ENCODE measurements at regions not wholly inside any gene's neighbourhood (a gene's known extent, or its start where the extent isn't known, plus 50 kb on each side); places are given as distances from the start of the nearest gene placed in this dataset.

DNA sequence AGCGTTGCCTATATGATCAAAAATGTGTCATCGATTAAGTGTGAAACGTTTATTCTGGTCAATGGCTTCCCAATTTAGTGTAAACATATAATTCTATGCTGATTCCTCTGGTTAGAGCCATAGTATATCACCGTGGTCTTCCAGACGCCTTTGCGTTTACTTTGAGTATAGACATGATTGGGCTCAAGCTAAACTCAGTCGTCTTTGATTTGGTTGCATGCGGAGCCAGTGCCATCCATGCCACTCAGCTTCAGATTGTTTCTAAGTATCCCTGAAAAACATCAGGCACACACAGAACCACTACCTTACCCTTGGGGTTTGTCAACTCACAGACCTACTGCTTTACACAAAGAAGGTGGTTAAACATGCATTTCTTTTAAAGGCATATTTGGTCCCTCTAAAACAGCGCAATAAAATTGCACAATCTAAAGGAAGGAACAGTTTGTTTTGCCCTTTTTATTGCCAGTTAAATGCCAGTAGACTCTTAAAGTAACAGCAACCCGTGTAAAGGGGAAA lies 273.6 kb upstream of the KLF6 start:
- no peak for DNase-seq (ENCODE audit: low read depth in 2 of 2)

DNA sequence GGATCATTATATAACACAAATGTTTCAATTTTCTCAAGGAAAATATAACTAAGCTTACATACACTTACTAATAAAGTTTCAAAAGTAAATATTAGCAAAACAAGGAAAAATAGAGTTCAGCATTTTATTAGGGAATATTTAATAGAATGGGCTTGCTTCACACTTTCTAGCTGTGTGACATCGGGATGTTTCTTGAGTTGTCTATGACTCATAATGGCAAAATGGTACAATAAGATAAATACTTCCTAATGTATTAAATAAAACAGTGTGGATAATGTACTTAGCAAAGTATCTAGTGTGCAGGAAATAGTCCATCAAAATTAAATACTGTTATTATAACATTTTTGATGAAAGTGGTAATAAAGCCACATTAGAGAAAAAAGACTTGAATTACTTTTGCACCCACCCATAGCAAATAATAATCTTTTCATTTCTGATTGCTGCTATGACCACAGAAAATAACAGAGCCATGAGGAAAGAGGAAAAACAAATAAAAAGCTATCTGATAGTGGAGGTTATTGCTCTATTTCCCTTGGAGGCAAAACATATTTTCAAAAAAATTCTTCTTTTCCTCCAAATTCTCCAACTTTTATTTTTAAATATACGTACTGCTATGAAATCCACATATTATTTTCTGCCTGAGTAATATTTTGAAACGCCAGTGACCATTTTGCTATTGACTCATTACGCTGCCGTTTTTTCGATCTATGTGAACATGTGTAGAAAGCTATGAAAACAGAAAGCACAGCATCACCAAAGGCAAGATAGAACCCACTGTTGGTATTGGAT lies 272.9 kb upstream of the KLF6 start:
- DNase-seq (ENCODE audit: low read depth in 2 of 2): no peak

DNA sequence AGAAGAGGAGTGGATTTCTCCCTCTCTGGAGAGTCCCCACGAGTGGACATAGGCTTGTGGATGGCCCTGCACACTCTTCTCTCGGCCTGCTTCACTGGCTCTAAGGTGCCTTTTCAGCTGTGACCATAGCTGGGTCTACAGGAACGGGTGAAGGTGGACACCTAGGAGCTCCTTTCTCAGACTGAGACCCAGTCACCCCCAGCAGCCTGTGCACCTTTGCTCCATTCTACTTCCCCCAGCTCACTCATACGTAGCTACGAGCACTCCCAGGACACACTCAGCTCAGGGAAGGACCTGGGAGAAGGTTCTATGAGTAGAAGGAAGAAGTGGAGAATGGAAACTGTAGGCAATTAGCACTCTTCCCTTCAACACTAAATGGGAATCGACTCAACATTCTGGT lies 272.0 kb upstream of the KLF6 start:
- no peak for DNase-seq (ENCODE audit: low read depth in 2 of 2)

DNA sequence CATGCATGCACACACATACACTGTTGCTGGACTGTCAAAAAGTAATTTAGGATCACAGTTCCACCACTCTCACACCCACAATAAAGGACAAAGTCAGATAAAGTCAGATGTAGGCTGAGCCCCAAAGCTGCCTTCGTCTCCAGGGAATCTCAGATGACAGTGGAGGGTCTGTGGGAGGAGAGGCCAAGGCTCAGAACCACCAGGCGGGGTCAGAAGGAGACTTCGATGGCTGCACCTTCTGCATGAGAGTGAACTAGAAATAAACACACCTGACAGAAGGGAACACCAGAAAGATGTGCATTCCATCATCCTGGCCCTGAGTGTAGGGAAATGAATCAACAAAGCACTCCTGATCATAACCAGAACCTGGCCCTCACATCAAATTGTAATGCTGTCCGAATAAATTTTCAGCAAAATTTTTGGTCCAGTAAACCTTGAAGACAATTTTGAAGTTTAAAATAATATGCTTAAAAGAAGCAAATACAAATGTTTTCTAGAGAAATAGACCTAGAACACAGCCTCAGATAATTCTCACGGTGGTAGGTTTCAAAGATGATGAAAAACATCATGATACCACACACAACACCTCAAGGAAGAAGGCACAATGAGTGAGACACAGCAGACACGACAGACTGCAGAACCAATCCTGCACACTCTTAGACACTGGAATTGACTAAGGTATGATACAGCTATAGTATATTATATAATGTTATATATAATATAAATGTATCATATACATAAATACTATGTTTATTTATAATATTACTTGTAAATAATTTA lies 269.8 kb upstream of the KLF6 start:
- no peak for DNase-seq (ENCODE audit: low read depth in 2 of 2)

DNA sequence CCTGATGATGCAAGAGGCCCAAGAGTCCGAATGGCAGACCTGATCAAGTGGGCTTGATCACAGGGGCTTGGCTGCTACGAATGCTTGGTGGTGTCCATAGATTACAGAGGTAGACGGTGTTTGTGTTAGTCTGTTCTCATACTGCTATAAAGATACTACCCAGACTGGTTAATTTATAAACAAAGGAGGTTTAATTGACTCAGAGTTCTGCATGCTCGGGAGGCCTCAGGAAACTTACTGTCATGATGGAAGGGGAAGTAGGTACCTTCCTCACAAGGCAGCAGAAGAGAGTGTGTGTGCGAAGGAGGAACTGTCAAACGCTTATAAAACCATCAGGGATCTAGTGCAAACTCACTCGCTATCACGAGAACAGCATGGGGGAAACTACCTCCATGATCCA lies 268.9 kb upstream of the KLF6 start:
- DNase-seq (ENCODE audit: low read depth in 2 of 2): no peak

DNA sequence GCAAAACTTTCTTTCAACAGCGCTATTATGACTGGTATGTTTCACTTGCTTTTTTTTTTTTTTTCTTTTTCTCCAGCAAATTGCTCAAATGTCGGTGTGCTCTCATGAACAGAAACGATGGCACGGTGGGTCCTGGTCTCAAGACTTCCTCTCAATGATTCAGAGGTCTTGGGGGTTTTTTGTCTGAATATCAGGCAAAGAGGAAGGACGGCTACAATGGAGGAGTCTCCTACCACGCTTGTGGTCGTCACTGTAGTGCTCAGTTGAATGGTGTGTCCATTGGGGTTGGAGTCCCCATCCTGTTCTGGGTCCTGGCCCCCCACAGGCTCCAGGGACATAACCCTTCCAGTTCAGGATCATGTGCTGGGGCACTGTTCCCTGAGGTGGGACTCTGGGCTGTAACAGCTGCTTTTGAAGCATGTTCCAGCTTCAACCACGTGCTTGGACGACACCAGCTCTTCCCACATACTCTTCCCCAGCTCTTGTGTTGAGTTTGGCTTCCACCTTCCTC lies 266.7 kb upstream of the KLF6 start:
- no peak for DNase-seq (ENCODE audit: low read depth in 2 of 2)

DNA sequence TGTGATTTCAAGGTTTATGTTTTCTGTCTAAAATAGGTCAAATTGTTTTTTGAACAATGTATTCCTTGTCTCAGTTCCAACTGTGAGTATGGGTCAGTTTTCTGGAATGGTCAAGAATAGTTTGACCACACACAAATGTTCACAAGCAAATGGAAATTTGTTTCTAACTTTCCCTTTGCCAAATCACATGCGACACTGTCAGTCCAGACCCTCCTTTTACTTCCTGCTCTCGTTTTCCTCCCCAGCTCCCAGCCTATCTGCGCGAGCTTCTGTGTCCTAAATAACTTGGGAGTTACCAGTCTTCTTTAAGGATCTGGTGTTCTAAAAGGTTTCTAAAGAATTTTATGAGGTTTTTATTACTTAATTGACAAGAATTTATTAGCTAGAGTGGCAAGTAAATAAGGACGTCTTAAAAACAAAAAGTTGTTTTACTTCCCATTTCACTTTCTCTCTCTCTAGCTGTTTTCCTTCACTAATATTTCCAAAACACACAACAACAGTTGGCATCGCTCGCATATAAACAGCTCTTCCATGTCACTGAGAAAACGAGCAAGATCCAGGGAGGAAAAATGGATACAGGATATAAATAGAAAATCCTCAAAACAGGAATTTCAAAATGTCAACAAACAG lies 266.1 kb upstream of the KLF6 start:
- DNase-seq (ENCODE audit: low read depth in 2 of 2): no peak

DNA sequence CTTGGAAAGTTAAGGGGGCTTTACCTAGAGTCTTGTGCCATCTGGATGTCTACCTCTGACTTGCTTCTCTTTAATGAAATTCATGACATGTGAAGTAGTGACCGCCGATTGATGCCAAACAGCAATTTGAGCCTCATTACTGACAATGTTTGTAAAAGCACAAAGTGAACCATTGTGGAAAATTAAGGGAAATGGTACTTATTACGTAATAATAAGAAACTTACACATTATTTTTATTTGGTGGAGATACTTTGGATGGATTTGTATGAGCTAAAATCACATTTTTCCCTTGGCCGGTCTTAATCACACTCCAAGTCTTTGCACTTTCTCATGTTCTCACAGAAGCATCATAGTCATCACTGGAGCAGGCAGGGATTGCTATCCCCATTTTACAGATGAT lies 265.1 kb upstream of the KLF6 start:
- DNase-seq (ENCODE audit: low read depth in 2 of 2): no peak

DNA sequence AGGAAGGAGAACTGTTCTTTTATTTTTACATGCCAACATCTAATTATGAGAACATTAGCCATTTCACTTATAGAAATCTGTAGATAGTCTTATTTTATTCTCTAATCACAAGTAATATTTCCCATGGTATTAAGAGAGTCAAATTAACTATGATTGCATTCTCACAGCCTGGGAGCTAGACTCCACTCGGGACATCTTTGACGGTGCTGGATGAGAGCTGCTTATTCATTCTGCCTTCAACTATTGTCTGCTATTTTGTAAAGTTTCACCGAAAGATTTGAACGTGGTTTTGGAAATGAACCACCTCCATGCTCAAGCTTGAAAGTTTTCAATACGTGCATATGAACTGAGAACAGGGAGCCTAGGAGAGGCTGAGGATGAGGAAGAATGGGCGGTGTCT lies 264.3 kb upstream of the KLF6 start:
- no peak for DNase-seq (ENCODE audit: low read depth in 2 of 2)

DNA sequence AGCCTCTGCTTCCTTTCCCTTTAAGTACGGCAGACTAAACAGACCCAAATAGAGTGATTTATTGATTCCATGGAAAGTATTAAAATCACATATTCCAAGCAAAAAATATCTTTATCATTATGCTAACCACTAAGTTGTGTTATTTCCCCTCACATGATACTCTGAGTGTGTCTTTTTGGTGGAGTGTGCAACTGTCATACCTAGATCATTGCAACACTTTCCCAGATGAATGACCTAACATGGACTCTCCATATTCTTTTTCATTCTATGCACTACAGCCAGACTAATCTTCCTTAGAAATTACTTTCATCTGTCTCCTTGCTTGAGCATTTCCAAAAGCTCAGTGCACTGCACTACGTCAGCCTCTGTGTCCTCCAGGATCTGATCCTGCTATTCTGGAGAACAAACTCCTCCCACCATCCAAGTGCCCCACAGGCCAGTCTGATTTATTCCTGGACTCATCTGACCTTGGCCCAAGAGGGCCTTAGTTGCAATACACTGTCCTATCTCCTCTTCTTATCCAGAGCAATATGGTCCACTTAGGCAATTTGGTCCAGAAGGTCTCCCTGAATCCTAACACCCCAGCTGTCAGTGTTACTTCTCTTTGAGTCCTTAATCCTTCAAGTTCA lies 263.3 kb upstream of the KLF6 start:
- DNase-seq (ENCODE audit: low read depth in 2 of 2): no peak

DNA sequence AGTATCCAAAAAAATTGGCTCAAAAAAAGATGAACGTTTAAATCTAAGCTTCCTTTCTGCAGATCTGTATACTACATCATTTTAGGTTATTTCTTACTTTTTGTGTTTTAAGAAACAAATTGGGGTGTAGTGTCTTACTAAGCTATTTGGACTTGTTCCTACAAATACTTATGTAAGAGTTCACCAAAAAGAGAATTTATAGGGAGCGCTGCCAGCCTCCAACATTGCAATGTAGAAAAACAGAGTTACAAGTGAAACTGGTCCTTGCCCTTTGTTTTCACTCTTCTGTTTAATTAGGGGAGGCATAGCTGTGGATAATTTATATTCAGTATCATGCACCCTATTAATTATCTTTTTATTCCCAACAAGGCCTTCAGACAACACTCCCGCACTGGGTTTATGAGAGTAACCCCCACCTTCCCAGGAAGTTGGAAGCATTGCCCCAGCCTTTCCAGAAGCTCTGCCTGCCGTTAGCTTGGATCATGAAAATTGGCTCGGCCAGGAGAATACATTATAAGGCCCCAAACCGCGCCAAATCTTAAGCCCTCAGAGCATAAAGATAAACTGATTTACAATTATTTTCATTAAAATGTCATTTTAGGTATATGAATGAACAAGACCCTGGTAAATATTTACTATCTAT lies 261.8 kb upstream of the KLF6 start:
- no peak for DNase-seq (ENCODE audit: low read depth in 2 of 2)

DNA sequence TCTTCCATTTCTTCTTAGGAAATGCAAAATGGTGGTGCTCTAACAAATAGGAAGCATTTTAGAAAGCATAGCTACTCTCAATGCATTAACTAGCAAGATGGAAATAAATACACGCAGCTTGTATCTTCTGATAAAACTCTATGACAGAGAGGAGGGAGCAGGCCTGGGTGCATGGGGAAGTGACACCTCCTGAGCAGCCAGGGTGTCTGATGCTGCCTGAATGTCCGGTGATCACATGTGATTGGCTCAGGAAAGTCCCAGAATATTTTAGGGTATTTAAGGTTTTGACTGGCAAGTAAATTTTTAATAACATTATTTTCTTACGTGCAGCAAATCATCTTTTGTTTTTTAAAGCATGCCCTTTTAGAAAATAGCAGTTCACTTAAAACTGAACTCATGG lies 261.0 kb upstream of the KLF6 start:
- DNase-seq (ENCODE audit: low read depth in 2 of 2): no peak

DNA sequence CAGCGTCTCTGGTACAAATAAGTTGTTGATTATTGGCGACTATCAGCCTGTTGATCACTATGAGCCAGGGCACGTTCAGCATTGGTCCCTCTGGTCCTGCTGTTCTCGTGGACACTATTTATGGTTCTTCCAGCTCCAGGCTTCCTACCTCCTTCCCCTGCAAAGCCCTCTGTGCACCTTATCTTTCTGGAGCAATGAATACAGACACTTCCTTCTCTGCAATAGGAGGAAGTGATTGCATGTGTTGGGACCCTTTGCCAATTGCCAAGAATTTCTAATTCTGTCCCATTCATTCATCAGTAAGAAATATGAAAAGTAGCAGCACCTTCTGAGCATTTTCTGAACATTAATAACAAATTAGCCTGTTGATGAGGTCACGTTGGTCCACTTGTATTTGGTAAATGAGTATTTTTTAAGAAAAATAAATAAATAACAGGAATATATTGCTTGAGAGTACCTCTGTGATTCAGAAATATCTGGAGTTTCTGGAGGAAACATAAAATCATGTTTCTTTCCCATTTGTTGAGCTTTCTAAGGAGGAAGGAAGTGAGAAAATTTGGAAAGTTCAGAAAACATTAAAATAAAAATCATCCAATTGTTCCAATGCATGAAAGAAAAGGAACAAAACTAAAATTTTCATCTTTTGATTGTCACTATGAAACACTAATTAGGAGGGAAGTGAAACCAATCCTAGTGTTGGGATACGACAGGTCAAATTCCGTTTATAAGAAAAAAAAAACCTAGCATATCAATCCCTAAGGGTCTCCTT lies 259.1 kb upstream of the KLF6 start:
- no peak for DNase-seq (ENCODE audit: low read depth in 2 of 2)

DNA sequence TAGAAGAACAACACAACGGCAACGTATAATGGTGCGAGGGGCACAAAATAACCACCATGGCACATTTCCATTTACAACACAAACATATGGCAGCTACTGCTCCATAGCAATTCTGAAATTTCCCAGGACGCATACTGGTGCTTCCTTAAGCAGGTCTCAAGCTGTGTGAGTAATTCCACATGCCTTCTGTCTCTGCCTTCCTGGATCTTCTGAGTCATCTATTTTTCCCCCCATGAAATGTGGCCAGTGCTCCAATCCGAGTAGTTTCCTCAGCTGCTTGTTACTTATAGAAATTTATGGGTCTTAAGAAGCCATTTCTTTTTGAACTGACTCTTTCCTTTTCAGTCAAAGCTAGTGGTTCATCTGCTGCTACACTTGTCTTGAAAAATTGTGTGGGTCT lies 256.6 kb upstream of the KLF6 start:
- DNase-seq (ENCODE audit: low read depth in 2 of 2): no peak

DNA sequence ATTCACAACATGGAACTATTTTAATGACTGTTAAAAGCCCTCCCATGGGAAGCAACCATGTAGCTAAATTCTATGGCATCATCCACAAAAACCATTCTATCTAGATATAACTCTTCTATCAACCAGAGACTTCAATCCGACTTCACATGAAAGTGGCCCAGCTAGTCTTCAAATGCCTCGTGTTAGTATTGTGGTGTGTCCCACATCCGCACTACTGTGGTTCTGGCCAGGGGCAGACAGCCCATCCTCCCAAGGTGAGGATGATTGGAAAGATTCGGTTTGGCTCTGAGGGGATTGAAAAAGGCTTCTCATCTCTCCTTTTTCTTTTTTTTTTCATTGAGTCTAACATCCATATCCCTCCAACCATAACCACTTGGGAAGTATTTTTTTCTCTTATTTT lies 253.0 kb upstream of the KLF6 start:
- DNase-seq (ENCODE audit: low read depth in 2 of 2): no peak

DNA sequence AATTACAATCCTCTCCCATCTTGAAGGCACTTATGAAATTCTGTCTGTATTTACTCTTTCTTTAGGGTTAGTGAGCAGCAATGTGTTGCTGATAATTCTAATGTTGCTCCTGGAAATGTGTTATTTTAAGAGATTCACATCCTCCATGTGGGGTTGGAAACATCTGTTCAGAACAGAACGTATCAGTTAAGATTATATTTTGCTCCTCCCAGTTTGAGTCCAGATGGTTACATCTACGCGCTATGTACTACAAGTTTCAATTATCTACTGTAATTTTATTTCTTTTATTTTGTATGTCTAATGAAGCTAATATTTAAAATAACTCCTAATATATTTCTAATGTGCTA lies 250.6 kb upstream of the KLF6 start:
- no peak for DNase-seq (ENCODE audit: low read depth in 2 of 2)

DNA sequence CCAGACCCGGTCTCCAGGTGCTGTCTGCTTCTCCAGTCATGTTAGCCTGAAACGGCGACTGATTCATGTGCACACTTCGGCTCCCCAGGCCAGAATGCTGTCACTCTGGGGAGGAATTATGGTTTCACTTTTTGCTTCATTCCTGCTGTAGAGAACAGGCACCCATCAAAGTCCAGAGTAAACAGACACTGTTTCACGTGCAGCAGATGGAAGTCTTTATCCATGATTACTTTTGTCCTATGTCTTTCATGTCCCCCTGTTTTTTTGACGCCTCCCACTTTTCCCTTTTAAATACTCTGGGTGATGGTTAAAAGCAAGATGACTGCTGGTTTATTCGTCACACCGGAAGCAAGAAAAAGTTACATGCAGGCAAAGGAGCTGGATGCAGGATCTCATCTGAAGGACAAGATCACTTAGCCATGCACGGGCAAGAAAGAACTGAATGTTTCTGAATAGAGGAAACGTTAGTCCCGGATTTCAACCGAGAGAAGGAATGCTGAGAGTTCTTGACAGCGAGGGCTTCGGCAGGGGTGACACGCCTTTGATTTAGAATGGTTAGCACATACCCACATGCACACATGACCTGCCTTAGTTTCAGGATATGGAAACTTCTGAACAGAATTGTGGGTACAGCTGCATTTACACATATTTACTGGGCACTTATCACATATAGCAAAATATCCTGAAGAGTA lies 250.0 kb upstream of the KLF6 start:
- DNase-seq (ENCODE audit: low read depth in 2 of 2): peak in 1 of 2 donors; percentile 8

DNA sequence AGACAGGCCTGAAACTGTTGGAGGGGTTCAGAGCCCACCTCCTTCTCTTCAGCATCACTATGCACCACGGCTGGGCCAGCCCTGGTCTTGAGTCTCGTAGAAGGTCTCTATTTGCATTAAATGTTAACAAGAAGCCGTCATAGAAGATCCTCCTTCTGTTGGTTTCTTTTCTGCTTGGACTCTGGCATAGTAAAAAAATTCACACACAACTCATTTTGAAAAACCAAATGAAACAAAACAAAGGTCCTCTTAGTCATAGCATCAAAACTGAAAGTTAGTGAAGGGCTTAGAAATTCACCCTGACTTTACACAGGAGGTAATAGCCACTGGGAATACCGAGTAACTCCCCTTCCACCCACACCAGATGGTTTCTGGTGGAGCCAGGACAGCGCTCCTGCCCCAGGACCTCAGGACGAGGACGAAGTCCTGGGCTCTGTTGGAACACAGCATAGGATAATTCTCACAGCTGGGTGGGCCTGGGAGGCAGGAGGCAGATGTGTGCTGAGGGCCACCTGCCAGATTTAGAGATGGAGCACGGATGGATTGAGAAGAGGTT lies 248.4 kb upstream of the KLF6 start:
- DNase-seq (ENCODE audit: low read depth in 2 of 2): no peak

DNA sequence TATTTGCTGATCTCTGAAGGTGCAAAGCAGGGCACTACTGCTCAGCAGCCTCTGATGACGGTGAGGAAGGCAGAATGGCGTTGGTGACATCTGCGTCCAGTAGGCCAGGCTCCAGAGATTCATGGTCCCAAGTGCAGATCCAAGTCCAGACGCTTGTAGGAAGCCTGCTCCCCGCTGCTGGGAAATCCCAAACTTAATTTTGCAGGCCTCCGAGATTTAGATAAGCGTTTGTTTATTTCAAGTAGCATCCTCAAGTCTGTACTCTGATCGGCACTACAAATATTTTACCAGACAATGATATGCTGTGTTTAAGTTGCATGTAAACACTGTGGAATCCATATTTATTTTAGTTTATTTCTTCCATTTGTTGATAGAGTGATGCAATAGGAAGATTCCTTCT lies 244.9 kb upstream of the KLF6 start:
- DNase-seq (ENCODE audit: low read depth in 2 of 2): no peak

Measured in stimulated activated CD8-positive, alpha-beta memory T cell treated with anti-CD3 and anti-CD28 coated beads, Interleukin-7, amount 100 ng/mL, for 4 hours (primary cell).